ENCODE measurements at regions not wholly inside any gene's neighbourhood (a gene's known extent, or its start where the extent isn't known, plus 50 kb on each side); places are given as distances from the start of the nearest gene placed in this dataset.

DNA sequence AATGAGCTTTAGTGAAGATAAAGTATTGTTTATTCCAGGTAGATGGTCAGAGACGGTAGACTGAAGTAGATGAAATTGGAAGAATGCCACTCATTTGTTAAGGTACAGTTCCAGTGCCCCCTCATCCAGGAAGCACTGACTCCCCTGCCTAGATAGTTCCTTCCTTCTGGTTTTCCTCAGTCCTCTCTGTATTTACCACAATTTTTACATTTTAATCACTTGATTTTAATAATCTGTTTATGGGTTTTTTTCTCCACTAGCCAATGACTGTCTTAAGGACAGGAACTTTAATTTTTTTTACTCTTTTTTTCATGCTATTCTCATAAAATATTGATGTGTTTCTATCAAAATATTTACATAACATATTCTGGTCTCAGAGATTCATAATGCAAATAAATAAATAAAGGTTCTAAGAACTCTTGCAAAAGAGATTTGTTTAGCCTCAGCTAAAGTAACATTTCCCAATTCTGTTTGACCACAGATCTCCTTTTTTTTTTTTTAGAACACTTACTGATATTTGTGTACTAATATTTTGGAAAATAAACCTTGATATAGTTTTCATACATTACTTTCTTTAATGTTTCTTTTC is 651.6 kb downstream of the PLPP3 start:
- Histone ChIP-seq H3K27ac (ENCODE audit: low read depth in 1 of 2, low read length in 2 of 2) (no peak overlapping the region), H3K4me1 (ENCODE audit: control insufficient read depth in 1 of 2, insufficient read depth in 2 of 2, low read length in 2 of 2) (no peaks in the 10 kb centered on the region), H3K9ac (ENCODE audit: insufficient read depth, low read length, poor library complexity, severe bottlenecking) (no peak overlapping the region), H4K20me1 (ENCODE audit: insufficient read depth, low read length) (no peaks in the 10 kb centered on the region), H3K9me3 (replicated peaks in 1 of 2; ENCODE audit: control insufficient read depth in 1 of 2, insufficient read depth in 1 of 2, low read length in 2 of 2) (peaks cover 0 to 7% of the 10 kb centered on the region in 2 donors), H3K4me3 (replicated peaks in 1 of 3; ENCODE audit: low read depth in 2 of 3, low read length in 3 of 3) (no peak overlapping the region), H3K79me2 (ENCODE audit: insufficient read depth, low read length) (no peaks in the 10 kb centered on the region), H2AFZ (ENCODE audit: insufficient read depth, low read depth, low read length, poor library complexity, severe bottlenecking) (no peak overlapping the region), H3K27me3 (ENCODE audit: control insufficient read depth in 2 of 2, insufficient read depth in 2 of 2, low read length in 2 of 2) (no peaks in the 10 kb centered on the region), H3K36me3 (replicated peaks in 1 of 2; ENCODE audit: control insufficient read depth in 1 of 2, insufficient read depth in 2 of 2, low read length in 2 of 2) (no peaks in the 10 kb centered on the region), H3K4me2 (replicated peaks; ENCODE audit: extremely low read depth, low read length, poor library complexity, severe bottlenecking) (no peak overlapping the region)
- Mint-ChIP-seq H3K4me1 (no peaks in the 10 kb centered on the region), H3K27me3 (ENCODE audit: low read depth in 3 of 3) (no peaks in the 10 kb centered on the region), H3K4me3 (no peak overlapping the region), H3K36me3 (no peaks in the 10 kb centered on the region), H3K9me3 (peaks cover 0 to 9% (median 6%) of the 10 kb centered on the region in 7 donors), H3K27ac (no peak overlapping the region)
- no peak for DNase-seq
- no CpG with 5 or more reads among the region's 1 CpG for WGBS (ENCODE audit: insufficient coverage)
- TF ChIP-seq, protein P1, sequence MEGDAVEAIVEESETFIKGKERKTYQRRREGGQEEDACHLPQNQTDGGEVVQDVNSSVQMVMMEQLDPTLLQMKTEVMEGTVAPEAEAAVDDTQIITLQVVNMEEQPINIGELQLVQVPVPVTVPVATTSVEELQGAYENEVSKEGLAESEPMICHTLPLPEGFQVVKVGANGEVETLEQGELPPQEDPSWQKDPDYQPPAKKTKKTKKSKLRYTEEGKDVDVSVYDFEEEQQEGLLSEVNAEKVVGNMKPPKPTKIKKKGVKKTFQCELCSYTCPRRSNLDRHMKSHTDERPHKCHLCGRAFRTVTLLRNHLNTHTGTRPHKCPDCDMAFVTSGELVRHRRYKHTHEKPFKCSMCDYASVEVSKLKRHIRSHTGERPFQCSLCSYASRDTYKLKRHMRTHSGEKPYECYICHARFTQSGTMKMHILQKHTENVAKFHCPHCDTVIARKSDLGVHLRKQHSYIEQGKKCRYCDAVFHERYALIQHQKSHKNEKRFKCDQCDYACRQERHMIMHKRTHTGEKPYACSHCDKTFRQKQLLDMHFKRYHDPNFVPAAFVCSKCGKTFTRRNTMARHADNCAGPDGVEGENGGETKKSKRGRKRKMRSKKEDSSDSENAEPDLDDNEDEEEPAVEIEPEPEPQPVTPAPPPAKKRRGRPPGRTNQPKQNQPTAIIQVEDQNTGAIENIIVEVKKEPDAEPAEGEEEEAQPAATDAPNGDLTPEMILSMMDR (IDR thresholded peaks at IDR 0.05), result no peak
- intact Hi-C loops (cut with micrococcal nuclease), result no loop called here

DNA sequence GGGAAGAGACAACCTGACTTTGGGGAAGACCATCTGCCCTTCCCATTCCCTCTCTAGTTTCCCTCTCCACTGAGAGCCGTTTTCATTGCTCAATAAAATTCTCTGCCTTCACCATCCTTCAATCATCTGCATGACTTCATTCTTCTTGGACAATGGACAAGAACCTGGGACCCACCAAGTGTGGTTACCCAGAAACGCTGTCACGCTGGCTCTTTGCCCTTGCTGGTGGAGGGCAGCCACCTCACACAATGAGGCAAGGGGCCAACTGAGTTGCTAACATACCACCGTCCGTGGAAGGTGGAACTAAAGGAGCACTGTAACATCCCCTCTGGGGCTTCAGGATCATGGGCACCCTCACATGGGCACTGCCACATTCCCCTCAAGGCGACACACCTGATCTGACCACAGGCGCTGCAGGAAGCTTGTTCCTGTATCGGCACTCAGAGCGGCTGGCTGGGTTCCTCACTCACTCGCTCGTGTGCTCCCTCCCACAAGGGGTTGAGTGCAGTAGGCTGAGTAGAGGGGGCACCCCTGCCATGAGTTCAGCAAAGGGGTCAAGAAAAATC is 652.4 kb downstream of the PLPP3 start:
- TF ChIP-seq, protein P1 (IDR thresholded peaks at IDR 0.05), result no peak
- Histone ChIP-seq H3K4me3 (replicated peaks in 1 of 3; ENCODE audit: low read depth in 2 of 3, low read length in 3 of 3) (no peak overlapping the region), H3K27me3 (ENCODE audit: control insufficient read depth in 2 of 2, insufficient read depth in 2 of 2, low read length in 2 of 2) (no peaks in the 10 kb centered on the region), H3K9ac (ENCODE audit: insufficient read depth, low read length, poor library complexity, severe bottlenecking) (no peak overlapping the region), H3K36me3 (replicated peaks in 1 of 2; ENCODE audit: control insufficient read depth in 1 of 2, insufficient read depth in 2 of 2, low read length in 2 of 2) (no peaks in the 10 kb centered on the region), H4K20me1 (ENCODE audit: insufficient read depth, low read length) (no peaks in the 10 kb centered on the region), H3K27ac (ENCODE audit: low read depth in 1 of 2, low read length in 2 of 2) (no peak overlapping the region), H3K4me1 (ENCODE audit: control insufficient read depth in 1 of 2, insufficient read depth in 2 of 2, low read length in 2 of 2) (no peaks in the 10 kb centered on the region), H3K9me3 (replicated peaks in 1 of 2; ENCODE audit: control insufficient read depth in 1 of 2, insufficient read depth in 1 of 2, low read length in 2 of 2) (peaks cover 0 to 7% of the 10 kb centered on the region in 2 donors), H2AFZ (ENCODE audit: insufficient read depth, low read depth, low read length, poor library complexity, severe bottlenecking) (no peak overlapping the region), H3K79me2 (ENCODE audit: insufficient read depth, low read length) (no peaks in the 10 kb centered on the region), H3K4me2 (replicated peaks; ENCODE audit: extremely low read depth, low read length, poor library complexity, severe bottlenecking) (no peak overlapping the region)
- H3K36me3 Mint-ChIP-seq, result no peaks in the 10 kb centered on the region
- H3K9me3 Mint-ChIP-seq, result peaks cover 0 to 9% (median 3%) of the 10 kb centered on the region in 7 donors
- H3K4me1 Mint-ChIP-seq, result no peaks in the 10 kb centered on the region
- H3K27me3 Mint-ChIP-seq (ENCODE audit: low read depth in 3 of 3), result no peaks in the 10 kb centered on the region
- WGBS (ENCODE audit: insufficient coverage), result 82% methylated on average over 8 of the region's 11 CpGs
- peak overlapping the region in 1 of 7 donors; percentile 38 for H3K27ac Mint-ChIP-seq
- DNase-seq, result no peak
- intact Hi-C loops (cut with micrococcal nuclease), result no loop called here
- H3K4me3 Mint-ChIP-seq, result no peak overlapping the region

All from CD14-positive monocyte (primary cell).